Gastrocnemius medialis (tissue), 4 donors: ENCODE measurements at regions not wholly inside any gene's neighbourhood (a gene's known extent, or its start where the extent isn't known, plus 50 kb on each side); places are given as distances from the start of the nearest gene placed in this dataset.

Experiments
- CTCF ChIP-seq, 5 experiments: fragments of 450-650 bp in 3 of 5; fragments of 200-600 bp in 2 of 5; sonication (generic) in 2 of 5; IDR thresholded peaks in 4 of 5; conservative IDR thresholded peaks in 1 of 5; 1 replicate in 4 of 5; 2 replicates in 1 of 5; pipeline ENCODE4 v1.5.1; 2016 to 2019; ENCODE audit warnings: antibody characterized with exemption in 5 of 5, mild to moderate bottlenecking in 3 of 5, moderate library complexity in 3 of 5
- POLR2A ChIP-seq, 2 donors: fragments of 450-650 bp; IDR thresholded peaks; one replicate each; pipeline ENCODE4 v1.6.1; 2017; ENCODE audit warnings: antibody characterized with exemption in 2 of 2, mild to moderate bottlenecking in 2 of 2, moderate library complexity in 2 of 2

GRCh38 chr10:33459602-33460001 lies 125.1 kb upstream of the NRP1 start:
- no peak for TF ChIP-seq CTCF (IDR thresholded peaks at IDR 0.05 in 4 of 5, conservative IDR thresholded peaks at IDR 0.05 in 1 of 5)
- no peak for TF ChIP-seq POLR2A (IDR thresholded peaks at IDR 0.05)
